Umbilical cord (tissue), 1 donor: ENCODE measurements at regions not wholly inside any gene's neighbourhood (a gene's known extent, or its start where the extent isn't known, plus 50 kb on each side); places are given as distances from the start of the nearest gene placed in this dataset.
A peak's percentile ranks its signal among the peaks of the same experiment; 100 is the strongest.
"Not testable (repeated sequence)": the region's sequence is repeated elsewhere in the genome, so short reads cannot be mapped to it uniquely, and the experiment has no call there.

Experiments
- DNase-seq: peaks from one replicate; pipeline ENCODE4 v3.0.0-alpha.2; 2015; ENCODE audit warnings: low spot score

GRCh38 chr6:22747571-22747970 is 178.2 kb downstream of the HDGFL1 start:
- DNase-seq, result no peak

GRCh38 chr6:22748681-22749080 is 179.3 kb downstream of the HDGFL1 start:
- no peak for DNase-seq

- peak; percentile 10 for DNase-seq
Measured at GRCh38 chr6:22749696-22750095, 180.3 kb downstream of the HDGFL1 start.

GRCh38 chr6:22751223-22751622 is 181.9 kb downstream of the HDGFL1 start:
- DNase-seq, result no peak

- DNase-seq, result no peak
Measured at GRCh38 chr6:22752522-22752921, 183.2 kb downstream of the HDGFL1 start.

GRCh38 chr6:22754061-22754460 is 184.7 kb downstream of the HDGFL1 start:
- no peak for DNase-seq

- no peak for DNase-seq
Measured at GRCh38 chr6:22755605-22756004, 186.2 kb downstream of the HDGFL1 start.

GRCh38 chr6:22756365-22756764 is 187.0 kb downstream of the HDGFL1 start:
- DNase-seq, result no peak

- no peak for DNase-seq
Measured at GRCh38 chr6:22764496-22764895, 195.1 kb downstream of the HDGFL1 start.

- DNase-seq, result no peak
Measured at GRCh38 chr6:22765015-22765414, 195.6 kb downstream of the HDGFL1 start.

GRCh38 chr6:22766979-22767378 is 197.6 kb downstream of the HDGFL1 start:
- DNase-seq, result no peak

GRCh38 chr6:22770054-22770453 is 200.7 kb downstream of the HDGFL1 start:
- no peak for DNase-seq

GRCh38 chr6:22774129-22774528 is 204.8 kb downstream of the HDGFL1 start:
- DNase-seq, result no peak

- not testable (repeated sequence) for DNase-seq
Measured at GRCh38 chr6:22778438-22778837, 209.1 kb downstream of the HDGFL1 start.

GRCh38 chr6:22779062-22779461 is 209.7 kb downstream of the HDGFL1 start:
- DNase-seq, result no peak

GRCh38 chr6:22783931-22784330 is 214.6 kb downstream of the HDGFL1 start:
- DNase-seq, result peak; percentile 38

GRCh38 chr6:22784601-22785410 is 215.4 kb downstream of the HDGFL1 start:
- peak; percentile 76 for DNase-seq

- no peak for DNase-seq
Measured at GRCh38 chr6:22788038-22788437, 218.7 kb downstream of the HDGFL1 start.

- peak; percentile 78 for DNase-seq
Measured at GRCh38 chr6:22789315-22789714, 219.9 kb downstream of the HDGFL1 start.

GRCh38 chr6:22794844-22795243 is 225.5 kb downstream of the HDGFL1 start:
- DNase-seq, result no peak

GRCh38 chr6:22800451-22800850 is 231.1 kb downstream of the HDGFL1 start:
- DNase-seq, result no peak

- DNase-seq, result no peak
Measured at GRCh38 chr6:22801831-22802230, 232.5 kb downstream of the HDGFL1 start.

- DNase-seq, result no peak
Measured at GRCh38 chr6:22804620-22805261, 235.4 kb downstream of the HDGFL1 start.
